ENCODE measurements at regions not wholly inside any gene's neighbourhood (a gene's known extent, or its start where the extent isn't known, plus 50 kb on each side); places are given as distances from the start of the nearest gene placed in this dataset.

DNA sequence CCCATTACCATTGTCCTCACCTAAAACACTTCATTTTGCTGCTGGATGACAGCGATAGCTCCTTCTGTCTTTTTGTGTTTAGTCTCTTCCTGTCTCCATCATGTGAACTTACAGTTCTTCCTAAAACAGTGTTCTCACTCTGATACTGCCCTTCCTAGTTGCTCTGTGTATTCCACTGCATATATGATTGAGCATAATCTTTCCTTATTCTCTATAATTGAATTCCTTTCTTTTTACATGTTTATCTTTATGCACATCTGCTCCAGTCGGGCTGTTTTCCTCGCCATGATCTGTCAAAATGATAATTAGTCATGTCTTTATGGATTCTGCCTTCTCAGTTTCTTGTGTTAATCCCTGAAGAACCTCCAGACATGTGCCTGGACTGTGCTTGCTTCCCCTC lies 405.1 kb upstream of the SEMA6D start:
- DNase-seq (ENCODE audit: low read depth), result no peak
- no peak for FAIRE-seq
- H3K9me3 Mint-ChIP-seq (ENCODE audit: unreplicated experiment), result peaks cover 2% of the 10 kb centered on the region
- H3K4me1 Mint-ChIP-seq (ENCODE audit: low read depth, unreplicated experiment), result no peaks in the 10 kb centered on the region
- Histone ChIP-seq H2AFZ (ENCODE audit: low read depth, low read length) (no peak overlapping the region), H3K27me3 (ENCODE audit: insufficient read depth, low read length) (no peaks in the 10 kb centered on the region), H3K9me3 (ENCODE audit: insufficient read depth, low read depth, low read length) (no peaks in the 10 kb centered on the region), H3K4me1 (ENCODE audit: insufficient read depth, low read length) (no peaks in the 10 kb centered on the region), H3K36me3 (ENCODE audit: insufficient read depth, low read length) (no peaks in the 10 kb centered on the region), H3K27ac (ENCODE audit: low read depth, low read length) (no peak overlapping the region), H3K79me2 (ENCODE audit: insufficient read depth, low read length) (no peaks in the 10 kb centered on the region), H4K20me1 (ENCODE audit: insufficient read depth, low read length) (no peaks in the 10 kb centered on the region), H3K4me3 (ENCODE audit: insufficient read depth, low read depth, low read length) (no peak overlapping the region), H3K4me2 (ENCODE audit: low read length) (no peak overlapping the region), H3K9ac (ENCODE audit: low read length) (no peak overlapping the region)
- no peaks in the 10 kb centered on the region for H3K27me3 Mint-ChIP-seq (ENCODE audit: low read depth, unreplicated experiment)
- H3K36me3 Mint-ChIP-seq (ENCODE audit: low read depth, unreplicated experiment), result no peaks in the 10 kb centered on the region
- no peak overlapping the region for H3K4me3 Mint-ChIP-seq (ENCODE audit: unreplicated experiment)
- H3K27ac Mint-ChIP-seq (ENCODE audit: unreplicated experiment), result no peak overlapping the region
- TF ChIP-seq, protein P1, sequence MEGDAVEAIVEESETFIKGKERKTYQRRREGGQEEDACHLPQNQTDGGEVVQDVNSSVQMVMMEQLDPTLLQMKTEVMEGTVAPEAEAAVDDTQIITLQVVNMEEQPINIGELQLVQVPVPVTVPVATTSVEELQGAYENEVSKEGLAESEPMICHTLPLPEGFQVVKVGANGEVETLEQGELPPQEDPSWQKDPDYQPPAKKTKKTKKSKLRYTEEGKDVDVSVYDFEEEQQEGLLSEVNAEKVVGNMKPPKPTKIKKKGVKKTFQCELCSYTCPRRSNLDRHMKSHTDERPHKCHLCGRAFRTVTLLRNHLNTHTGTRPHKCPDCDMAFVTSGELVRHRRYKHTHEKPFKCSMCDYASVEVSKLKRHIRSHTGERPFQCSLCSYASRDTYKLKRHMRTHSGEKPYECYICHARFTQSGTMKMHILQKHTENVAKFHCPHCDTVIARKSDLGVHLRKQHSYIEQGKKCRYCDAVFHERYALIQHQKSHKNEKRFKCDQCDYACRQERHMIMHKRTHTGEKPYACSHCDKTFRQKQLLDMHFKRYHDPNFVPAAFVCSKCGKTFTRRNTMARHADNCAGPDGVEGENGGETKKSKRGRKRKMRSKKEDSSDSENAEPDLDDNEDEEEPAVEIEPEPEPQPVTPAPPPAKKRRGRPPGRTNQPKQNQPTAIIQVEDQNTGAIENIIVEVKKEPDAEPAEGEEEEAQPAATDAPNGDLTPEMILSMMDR (IDR thresholded peaks at IDR 0.05; ENCODE audit: insufficient read depth, low read depth, low read length), result no peak
- TF ChIP-seq EZH2 (IDR thresholded peaks at IDR 0.05; ENCODE audit: insufficient read depth, low read length), result no peak

DNA sequence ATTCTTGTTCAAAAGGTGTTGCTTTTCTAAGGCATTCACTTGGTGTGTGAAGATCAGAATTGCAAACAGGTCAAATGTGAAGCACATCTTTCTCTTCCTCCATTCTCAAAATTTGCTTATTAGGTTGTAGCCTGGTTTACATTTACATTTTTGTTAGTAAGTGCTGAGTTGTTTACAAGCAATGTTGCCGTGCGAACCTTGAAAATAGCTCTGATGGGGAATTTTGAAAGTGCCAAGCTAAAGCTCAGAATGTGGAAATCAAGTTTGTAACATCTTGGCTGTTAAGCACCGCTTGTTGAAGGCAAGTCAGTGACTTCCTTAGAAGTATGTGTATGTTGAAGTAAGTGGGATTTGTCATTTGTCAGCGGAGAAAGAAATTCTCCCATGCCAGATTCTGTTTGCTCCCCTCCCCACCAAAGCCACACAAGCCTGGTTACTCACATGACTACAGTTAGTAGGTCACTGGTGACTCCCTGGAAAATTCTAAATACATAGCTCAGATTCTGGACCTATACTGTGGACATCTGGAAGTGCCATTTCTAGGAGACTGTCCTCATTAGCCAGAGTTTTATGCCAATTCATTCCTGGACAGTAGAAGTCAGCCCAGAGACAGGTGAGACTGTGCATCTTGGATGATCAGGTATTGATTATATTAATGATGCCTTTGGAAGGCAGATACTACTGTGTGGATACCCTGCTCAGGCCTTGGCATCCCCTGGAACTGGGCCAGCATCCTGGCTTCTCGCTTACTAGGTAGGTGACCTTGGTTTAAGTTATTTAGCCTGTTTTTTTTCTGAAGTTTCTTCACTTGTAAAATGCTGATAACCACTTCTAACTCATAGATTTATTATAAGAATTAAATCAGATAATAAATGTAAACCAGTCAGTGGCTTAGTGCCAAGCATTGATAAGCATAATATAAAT lies 390.6 kb upstream of the SEMA6D start:
- Mint-ChIP-seq H3K9me3 (ENCODE audit: unreplicated experiment) (no peaks in the 10 kb centered on the region), H3K4me3 (ENCODE audit: unreplicated experiment) (no peak overlapping the region), H3K36me3 (ENCODE audit: low read depth, unreplicated experiment) (no peaks in the 10 kb centered on the region), H3K27me3 (ENCODE audit: low read depth, unreplicated experiment) (peaks cover 3% of the 10 kb centered on the region), H3K4me1 (ENCODE audit: low read depth, unreplicated experiment) (peaks cover 4% of the 10 kb centered on the region), H3K27ac (ENCODE audit: unreplicated experiment) (no peak overlapping the region)
- Histone ChIP-seq H3K27ac (ENCODE audit: low read depth, low read length) (no peak overlapping the region), H3K79me2 (ENCODE audit: insufficient read depth, low read length) (no peaks in the 10 kb centered on the region), H3K4me3 (ENCODE audit: insufficient read depth, low read depth, low read length) (no peak overlapping the region), H3K36me3 (ENCODE audit: insufficient read depth, low read length) (no peaks in the 10 kb centered on the region), H3K4me1 (ENCODE audit: insufficient read depth, low read length) (no peaks in the 10 kb centered on the region), H3K9ac (ENCODE audit: low read length) (no peak overlapping the region), H4K20me1 (ENCODE audit: insufficient read depth, low read length) (no peaks in the 10 kb centered on the region), H2AFZ (ENCODE audit: low read depth, low read length) (no peak overlapping the region), H3K4me2 (ENCODE audit: low read length) (no peak overlapping the region), H3K9me3 (ENCODE audit: insufficient read depth, low read depth, low read length) (no peaks in the 10 kb centered on the region), H3K27me3 (ENCODE audit: insufficient read depth, low read length) (no peaks in the 10 kb centered on the region)
- DNase-seq (ENCODE audit: low read depth), result no peak
- no peak for FAIRE-seq
- TF ChIP-seq, protein P1 (IDR thresholded peaks at IDR 0.05; ENCODE audit: insufficient read depth, low read depth, low read length), result no peak
- TF ChIP-seq EZH2 (IDR thresholded peaks at IDR 0.05; ENCODE audit: insufficient read depth, low read length), result no peak

DNA sequence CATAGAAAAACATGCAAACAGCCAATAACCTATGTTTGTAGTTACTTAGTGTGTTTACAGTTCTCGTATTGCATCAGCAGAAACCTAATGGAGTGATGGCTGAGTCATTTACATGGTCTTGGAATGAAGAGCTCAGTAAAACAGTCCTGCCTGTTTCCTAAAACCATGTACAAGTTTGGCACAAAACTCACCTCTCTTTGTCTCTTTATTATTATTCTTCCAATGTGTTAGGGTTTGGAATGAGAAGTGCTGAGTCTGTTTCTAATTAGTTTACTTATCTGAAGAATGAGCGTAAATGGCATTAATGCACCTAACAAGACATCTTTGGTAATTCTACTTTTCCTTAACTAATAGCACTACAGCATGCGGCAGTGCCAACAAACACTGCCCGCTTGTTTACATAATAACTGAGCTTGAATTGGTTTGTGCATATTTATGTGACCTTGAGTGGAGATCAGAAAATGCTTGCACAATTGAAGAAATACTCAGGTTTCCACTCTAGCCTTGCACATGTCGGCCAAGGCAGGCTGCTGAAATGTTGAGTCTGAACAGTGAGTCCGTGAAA lies 385.4 kb upstream of the SEMA6D start:
- H3K9me3 ChIP-seq (ENCODE audit: insufficient read depth, low read depth, low read length), result no peaks in the 10 kb centered on the region
- H3K4me1 ChIP-seq (ENCODE audit: insufficient read depth, low read length), result no peaks in the 10 kb centered on the region
- no peaks in the 10 kb centered on the region for H3K36me3 ChIP-seq (ENCODE audit: insufficient read depth, low read length)
- Mint-ChIP-seq H3K36me3 (ENCODE audit: low read depth, unreplicated experiment) (no peaks in the 10 kb centered on the region), H3K27me3 (ENCODE audit: low read depth, unreplicated experiment) (peaks cover 3% of the 10 kb centered on the region), H3K4me1 (ENCODE audit: low read depth, unreplicated experiment) (peaks cover 40% of the 10 kb centered on the region), H3K4me3 (ENCODE audit: unreplicated experiment) (no peak overlapping the region), H3K9me3 (ENCODE audit: unreplicated experiment) (no peaks in the 10 kb centered on the region), H3K27ac (ENCODE audit: unreplicated experiment) (peak overlapping the region; percentile 85)
- no peaks in the 10 kb centered on the region for H3K79me2 ChIP-seq (ENCODE audit: insufficient read depth, low read length)
- no peak overlapping the region for H3K4me2 ChIP-seq (ENCODE audit: low read length)
- no peak overlapping the region for H3K4me3 ChIP-seq (ENCODE audit: insufficient read depth, low read depth, low read length)
- FAIRE-seq, result no peak
- no peaks in the 10 kb centered on the region for H3K27me3 ChIP-seq (ENCODE audit: insufficient read depth, low read length)
- no peak overlapping the region for H3K27ac ChIP-seq (ENCODE audit: low read depth, low read length)
- H2AFZ ChIP-seq (ENCODE audit: low read depth, low read length), result no peak overlapping the region
- TF ChIP-seq, protein P1 (IDR thresholded peaks at IDR 0.05; ENCODE audit: insufficient read depth, low read depth, low read length), result no peak
- TF ChIP-seq EZH2 (IDR thresholded peaks at IDR 0.05; ENCODE audit: insufficient read depth, low read length), result no peak
- no peak overlapping the region for H3K9ac ChIP-seq (ENCODE audit: low read length)
- no peaks in the 10 kb centered on the region for H4K20me1 ChIP-seq (ENCODE audit: insufficient read depth, low read length)
- DNase-seq (ENCODE audit: low read depth), result peak; percentile 8

Data from astrocyte (in vitro differentiated cells and primary cell).